HFFc6 (cell line): ENCODE measurements at regions not wholly inside any gene's neighbourhood (a gene's known extent, or its start where the extent isn't known, plus 50 kb on each side); places are given as distances from the start of the nearest gene placed in this dataset.

ENCODE experiments used
- DNase-seq: peaks from one replicate; pipeline ENCODE4 v3.0.0-alpha.2; 2018
- H3K27ac Mint-ChIP-seq: 2 replicates; pipeline ENCODE4 v1.8.0; 2020; ENCODE audit warnings: mild to moderate bottlenecking, mixed read lengths
- H3K27me3 Mint-ChIP-seq: 2 replicates; pipeline ENCODE4 v1.8.0; 2021; ENCODE audit warnings: mild to moderate bottlenecking, moderate library complexity, mixed read lengths; ENCODE audit not compliant: insufficient read depth
- H3K36me3 Mint-ChIP-seq: 2 replicates; pipeline ENCODE4 v1.8.0; 2021; ENCODE audit warnings: low read depth, mixed read lengths
- H3K4me1 Mint-ChIP-seq: 2 replicates; pipeline ENCODE4 v1.8.0; 2020; ENCODE audit warnings: low read depth, mixed read lengths
- H3K4me3 Mint-ChIP-seq: 2 replicates; pipeline ENCODE4 v1.8.0; 2020; ENCODE audit warnings: mild to moderate bottlenecking, moderate library complexity, mixed read lengths
- H3K9me3 Mint-ChIP-seq: 2 replicates; pipeline ENCODE4 v1.8.0; 2020; ENCODE audit warnings: mild to moderate bottlenecking, mixed read lengths
- CTCF ChIP-seq: fragments of 200-600 bp; sonication (generic); IDR thresholded peaks from 2 replicates; pipeline ENCODE4 v1.5.0; 2021; ENCODE audit warnings: antibody characterized with exemption, mild to moderate bottlenecking

- H3K27ac Mint-ChIP-seq: peak overlapping the region; percentile 28
- H3K9me3 Mint-ChIP-seq: no peaks in the 10 kb centered on the region
- peaks cover 3% of the 10 kb centered on the region; the same call in 1 of the 2 replicates for H3K27me3 Mint-ChIP-seq
- peak; percentile 33 for DNase-seq
- peak; percentile 91 for TF ChIP-seq CTCF
- no peaks in the 10 kb centered on the region for H3K36me3 Mint-ChIP-seq
- H3K4me1 Mint-ChIP-seq: peaks cover 26% of the 10 kb centered on the region
- no peak overlapping the region for H3K4me3 Mint-ChIP-seq
Observed at GRCh38 chr12:105705765-105706164, 375.3 kb downstream of the C12orf75 start.

GRCh38 chr12:105706321-105706972 lies 376.0 kb downstream of the C12orf75 start:
- H3K27me3 Mint-ChIP-seq: peaks cover 3% of the 10 kb centered on the region; the same call in 1 of the 2 replicates
- no peak overlapping the region for H3K4me3 Mint-ChIP-seq

GRCh38 chr12:105706973-105707334 lies 376.5 kb downstream of the C12orf75 start:
- H3K27me3 Mint-ChIP-seq: peaks cover 3% of the 10 kb centered on the region; the same call in 1 of the 2 replicates
- H3K4me3 Mint-ChIP-seq: no peak overlapping the region

More at GRCh38 chr12:105706321-105706972, 376.0 kb downstream of the C12orf75 start:
- H3K9me3 Mint-ChIP-seq: no peaks in the 10 kb centered on the region
- peak overlapping the region; percentile 34 for H3K27ac Mint-ChIP-seq
- no peak for TF ChIP-seq CTCF
- H3K36me3 Mint-ChIP-seq: no peaks in the 10 kb centered on the region
- peak; percentile 64 for DNase-seq
- peaks cover 26% of the 10 kb centered on the region for H3K4me1 Mint-ChIP-seq

GRCh38 chr12:105713606-105714305 lies 383.3 kb downstream of the C12orf75 start:
- H3K27me3 Mint-ChIP-seq: peaks cover 1% of the 10 kb centered on the region
- no peak overlapping the region for H3K4me3 Mint-ChIP-seq
- no peak for DNase-seq
- H3K27ac Mint-ChIP-seq: no peak overlapping the region
- TF ChIP-seq CTCF: no peak
- H3K36me3 Mint-ChIP-seq: no peaks in the 10 kb centered on the region
- H3K9me3 Mint-ChIP-seq: no peaks in the 10 kb centered on the region
- H3K4me1 Mint-ChIP-seq: no peaks in the 10 kb centered on the region; the same call in 1 of the 2 replicates

More at GRCh38 chr12:105706973-105707334, 376.5 kb downstream of the C12orf75 start:
- no peak for DNase-seq
- no peak for TF ChIP-seq CTCF
- Mint-ChIP-seq H3K27ac (peak overlapping the region; percentile 34; the same call in 1 of the 2 replicates), H3K36me3 (no peaks in the 10 kb centered on the region), H3K4me1 (peaks cover 26% of the 10 kb centered on the region), H3K9me3 (no peaks in the 10 kb centered on the region)

- Mint-ChIP-seq H3K27me3 (peaks cover 1% of the 10 kb centered on the region), H3K9me3 (no peaks in the 10 kb centered on the region), H3K4me1 (peaks cover 7% of the 10 kb centered on the region; the same call in 1 of the 2 replicates), H3K36me3 (no peaks in the 10 kb centered on the region), H3K27ac (no peak overlapping the region), H3K4me3 (no peak overlapping the region)
- no peak for DNase-seq
- TF ChIP-seq CTCF: no peak
Observed at GRCh38 chr12:105716621-105717020, 386.1 kb downstream of the C12orf75 start.
